NCI-H146 treated with DMSO at 0.1 percent for 48 hours (cell line): ENCODE measurements at regions not wholly inside any gene's neighbourhood (a gene's known extent, or its start where the extent isn't known, plus 50 kb on each side); places are given as distances from the start of the nearest gene placed in this dataset.
"Not testable (repeated sequence)": the region's sequence is repeated elsewhere in the genome, so short reads cannot be mapped to it uniquely, and the experiment has no call there.

Experiments
- DNase-seq: peaks from one replicate; lab custom pipeline; 2025; ENCODE audit not compliant: unreplicated experiment; lab: John Stamatoyannopoulos, UW

DNA sequence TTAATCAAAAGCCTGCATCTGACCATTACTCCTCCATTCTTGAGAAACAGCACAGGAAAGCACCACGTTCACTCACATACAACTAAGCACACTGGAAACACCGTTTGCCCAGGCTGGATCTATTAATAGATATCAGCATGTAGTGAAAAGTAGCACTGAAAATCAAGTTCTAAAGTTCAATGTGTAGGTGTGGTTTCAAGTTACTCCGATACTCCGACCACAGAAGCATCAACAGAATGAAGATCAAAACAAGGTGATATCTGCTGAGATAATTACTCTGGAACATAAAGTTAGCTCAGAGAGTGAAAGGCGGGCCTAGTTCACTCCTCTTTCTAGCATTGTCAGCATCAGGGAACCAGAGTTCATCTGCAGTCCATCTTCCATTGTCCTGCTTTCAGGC is 1367.4 kb upstream of the ACVR2A start:
- DNase-seq, result no peak

DNA sequence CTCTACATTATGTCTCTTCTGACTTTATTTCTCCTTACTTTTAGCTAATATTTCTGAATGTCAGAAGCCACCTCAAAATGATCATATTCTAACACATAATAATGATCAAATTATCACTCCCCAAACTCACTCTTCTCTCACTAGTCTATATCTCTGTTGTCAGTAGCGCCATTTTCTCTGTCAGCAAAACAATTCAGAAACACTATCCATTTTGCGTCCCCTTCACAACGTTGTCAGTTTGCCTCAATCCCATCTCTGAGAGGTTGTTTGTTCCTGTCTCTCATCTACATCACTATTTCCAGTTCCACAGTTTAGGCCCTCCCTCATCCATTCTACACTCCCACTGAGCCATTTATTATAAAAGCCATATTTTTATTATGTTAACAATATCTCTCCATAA is 1376.3 kb upstream of the ACVR2A start:
- no peak for DNase-seq

DNA sequence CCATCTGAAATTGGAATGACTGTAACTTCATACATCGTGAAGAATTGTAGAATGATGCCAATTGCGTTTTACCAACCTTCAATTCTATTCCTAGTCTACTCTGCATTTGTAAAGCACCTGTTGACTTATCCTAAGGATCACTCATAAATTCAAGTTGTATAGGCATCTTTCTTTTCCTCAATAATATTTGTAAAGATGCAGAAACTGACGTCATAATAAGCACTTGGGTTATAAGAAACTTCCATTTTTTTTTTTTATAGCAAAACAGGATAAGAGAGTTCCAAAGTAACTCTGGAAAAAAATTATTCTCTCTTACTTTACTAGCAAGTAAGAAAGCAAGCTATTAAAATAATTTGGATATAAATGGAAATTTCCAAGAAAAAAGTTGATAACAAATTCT is 1377.4 kb upstream of the ACVR2A start:
- DNase-seq, result no peak

DNA sequence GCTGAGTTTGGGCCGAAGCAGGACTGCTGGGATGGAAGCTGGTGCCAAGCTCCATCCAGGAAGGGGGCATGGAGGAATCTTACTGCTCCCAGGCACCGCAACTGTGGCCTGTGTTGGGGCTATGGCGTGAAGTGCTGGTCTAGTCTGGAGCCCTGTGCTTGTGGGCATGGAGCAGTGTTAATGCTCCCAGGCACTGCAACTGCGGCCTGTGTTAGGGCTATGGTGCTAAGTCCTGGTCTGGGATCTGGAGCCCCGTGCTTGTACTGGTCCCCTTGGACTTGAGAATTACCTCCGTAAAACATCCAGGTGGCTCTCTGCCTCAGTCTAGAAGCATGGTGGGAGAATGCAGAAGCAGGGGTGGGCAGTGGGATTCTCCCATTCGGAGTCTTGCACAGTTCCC is 1379.4 kb upstream of the ACVR2A start:
- no peak for DNase-seq

DNA sequence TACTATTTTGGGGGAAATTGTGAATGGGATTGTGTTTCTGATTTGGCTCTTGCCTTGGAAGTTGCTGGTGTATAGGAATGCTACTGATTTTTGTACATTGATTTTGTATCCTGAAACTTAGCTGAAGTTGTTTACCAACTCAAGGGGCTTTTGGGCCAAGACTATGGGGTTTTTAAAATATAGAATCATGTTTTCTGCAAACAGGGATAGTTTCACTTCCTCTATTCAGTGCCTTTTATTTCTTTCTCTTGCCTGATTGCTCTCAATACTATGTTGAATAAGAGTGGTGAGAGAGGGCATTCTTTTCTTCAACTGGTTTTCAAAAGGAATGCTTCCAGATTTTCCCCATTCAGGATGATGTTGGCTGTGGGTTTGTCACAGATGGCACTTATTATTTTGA is 1383.8 kb upstream of the ACVR2A start:
- no peak for DNase-seq

DNA sequence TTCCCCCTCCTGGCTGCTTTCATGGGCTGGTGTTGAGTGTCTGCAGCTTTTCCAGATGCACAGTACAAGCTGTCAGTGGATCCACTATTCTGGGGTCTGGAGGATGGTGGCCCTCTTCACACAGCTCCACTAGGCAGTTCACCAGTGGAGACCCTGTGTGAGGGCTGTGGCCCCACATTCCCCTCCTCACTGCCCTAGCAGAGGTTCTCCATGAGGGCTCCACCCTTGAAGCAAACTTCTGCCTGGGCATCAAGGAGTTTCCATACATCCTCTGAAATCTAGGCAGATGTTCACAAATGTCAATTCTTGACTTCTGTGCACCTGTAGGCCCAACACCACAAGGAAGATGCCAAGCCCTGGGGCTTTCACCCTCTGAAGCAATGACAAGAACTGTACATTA is 1386.2 kb upstream of the ACVR2A start:
- no peak for DNase-seq

DNA sequence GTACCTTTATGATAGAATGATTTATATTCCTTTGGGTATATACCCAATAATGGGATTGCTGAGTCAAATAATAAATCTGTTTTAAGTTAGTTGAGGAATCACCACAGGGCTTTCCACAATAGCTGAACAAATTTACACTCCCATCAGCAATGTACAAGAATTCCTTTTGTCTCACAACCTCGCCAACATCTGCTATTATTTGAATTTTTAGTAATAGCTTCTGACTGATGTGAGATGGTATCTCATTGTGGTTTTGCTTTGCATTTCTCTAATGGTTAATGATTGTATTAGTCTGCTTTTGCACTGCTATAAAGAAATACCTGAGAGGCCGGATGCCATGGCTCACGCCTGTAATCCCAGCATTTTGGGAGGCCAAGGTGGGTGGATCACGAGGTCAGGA is 1387.6 kb upstream of the ACVR2A start:
- no peak for DNase-seq

DNA sequence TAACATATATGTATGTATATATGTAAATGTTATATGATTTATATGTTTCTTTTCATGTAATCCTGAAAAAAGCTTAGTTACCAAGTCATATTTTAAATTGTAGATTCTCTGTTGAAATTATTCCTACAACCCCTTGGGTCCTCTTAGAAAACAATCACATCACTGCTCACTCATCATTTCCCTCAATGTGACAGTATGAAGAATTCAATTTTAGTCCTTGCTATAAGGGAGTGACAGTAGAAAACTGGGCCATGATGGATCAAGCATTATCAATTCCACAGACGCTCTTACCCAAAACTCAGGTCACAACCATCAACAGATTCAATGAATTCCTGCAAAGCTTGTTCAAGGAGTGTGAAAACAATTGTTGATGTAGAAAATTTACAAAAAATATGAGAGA is 1389.5 kb upstream of the ACVR2A start:
- no peak for DNase-seq

DNA sequence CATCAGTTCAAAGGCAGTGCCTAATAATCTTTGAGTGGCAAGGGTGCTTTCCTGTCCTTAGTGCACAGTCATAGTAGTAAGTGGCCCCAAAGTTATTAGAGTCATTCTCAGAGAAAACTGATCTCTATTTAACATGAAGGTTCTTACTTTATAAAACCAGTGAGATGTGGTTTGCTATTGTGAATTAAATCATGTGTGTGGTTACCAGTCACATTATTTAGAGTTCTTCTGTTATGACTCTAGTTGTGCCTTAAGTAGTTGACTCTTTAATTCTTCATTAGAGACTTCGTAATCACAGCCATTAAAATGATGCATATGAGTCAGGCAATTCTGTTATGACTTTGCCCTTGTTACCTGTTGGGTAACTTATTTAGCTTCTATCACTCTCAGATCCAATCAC is 1392.9 kb upstream of the ACVR2A start:
- DNase-seq, result no peak

DNA sequence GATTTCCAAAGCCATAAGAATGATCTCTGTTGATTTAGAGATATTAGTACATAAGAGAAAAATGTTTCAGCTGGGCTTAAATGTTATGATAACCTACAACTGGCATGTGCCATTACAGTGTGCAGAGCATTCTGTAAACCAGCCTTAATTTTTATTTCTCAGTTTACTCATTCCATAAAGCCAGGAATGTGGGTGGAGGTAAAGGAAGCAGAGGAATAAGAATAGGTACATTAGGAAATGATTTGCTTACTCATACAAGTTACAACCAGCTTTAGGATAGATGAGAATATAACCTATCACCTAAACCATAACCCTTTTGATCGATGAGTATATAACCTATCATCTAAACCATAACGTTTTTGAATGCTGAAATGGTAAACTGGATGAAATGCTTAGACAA is 1394.7 kb upstream of the ACVR2A start:
- no peak for DNase-seq

DNA sequence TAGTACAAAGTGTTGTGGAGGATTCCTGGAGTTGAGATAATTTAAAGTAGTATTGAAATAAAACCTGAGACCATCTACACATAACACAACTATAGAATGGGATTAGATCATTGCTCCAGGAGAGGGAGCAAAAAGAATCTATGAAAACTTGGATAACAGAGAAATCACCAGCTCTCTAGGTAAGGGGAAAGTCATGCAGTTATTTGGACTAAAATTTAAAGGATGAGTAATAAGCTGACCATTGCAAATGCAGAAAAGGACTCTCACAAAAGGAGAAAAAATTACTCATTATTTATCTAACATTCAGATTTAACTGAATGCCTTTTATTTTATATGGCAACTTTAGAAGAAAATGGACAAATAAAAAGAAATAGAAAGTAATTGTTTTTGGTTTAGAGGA is 1399.8 kb upstream of the ACVR2A start:
- no peak for DNase-seq

DNA sequence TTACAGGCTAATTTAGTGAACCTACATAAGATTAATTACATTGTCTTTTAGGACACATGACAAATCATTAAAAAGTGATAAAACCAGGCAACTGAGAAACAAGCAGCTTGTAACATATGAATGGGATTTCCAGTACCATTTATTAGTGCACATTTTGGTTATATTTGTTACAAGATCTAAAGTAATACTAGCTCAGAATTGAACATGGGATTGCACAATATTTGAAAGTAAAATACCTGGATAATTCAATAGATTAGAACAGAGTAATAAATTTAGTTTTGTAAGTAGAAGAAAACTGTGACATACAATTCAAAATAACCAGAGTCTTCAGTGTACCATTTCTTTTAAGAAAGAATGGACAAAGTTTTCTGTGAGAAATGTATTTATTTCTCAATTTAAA is 1400.7 kb upstream of the ACVR2A start:
- DNase-seq, result no peak

DNA sequence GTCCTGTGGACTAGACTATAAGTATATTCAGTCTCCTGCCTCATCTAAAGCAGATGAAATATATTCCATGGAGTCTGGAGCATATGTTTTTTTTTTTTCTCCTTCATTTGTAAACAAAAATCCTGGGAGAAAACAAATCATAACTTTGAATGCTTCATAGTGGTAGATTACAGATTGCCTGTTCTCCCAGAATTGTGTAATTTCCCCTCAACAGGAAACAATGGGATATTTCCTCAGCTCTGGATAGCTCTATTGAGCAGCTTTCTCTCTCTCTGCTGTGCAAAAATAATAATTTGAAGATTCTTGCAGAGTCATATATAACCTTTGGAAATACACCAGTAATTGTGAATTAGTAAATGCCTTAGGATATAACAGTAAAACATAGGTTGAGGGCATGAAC is 1406.6 kb upstream of the ACVR2A start:
- DNase-seq, result no peak

DNA sequence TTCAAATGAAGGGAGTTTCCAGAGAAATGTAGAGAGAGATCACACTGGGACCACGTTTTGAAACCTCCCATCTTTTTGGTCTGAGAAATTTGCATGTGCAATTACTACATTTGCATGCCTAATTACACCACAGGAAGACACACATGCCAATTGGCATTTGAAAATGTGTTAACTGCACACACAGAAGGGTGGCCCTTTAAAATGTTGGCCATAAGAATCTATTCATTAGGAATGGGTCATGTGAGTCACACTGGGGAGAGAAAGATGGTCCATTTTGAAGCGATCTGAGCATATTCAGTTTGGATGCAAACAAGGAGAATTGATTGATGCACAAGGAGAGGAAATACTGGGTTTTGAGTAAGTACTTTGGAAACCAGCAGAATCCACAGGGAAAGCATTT is 1407.1 kb upstream of the ACVR2A start:
- DNase-seq, result no peak

DNA sequence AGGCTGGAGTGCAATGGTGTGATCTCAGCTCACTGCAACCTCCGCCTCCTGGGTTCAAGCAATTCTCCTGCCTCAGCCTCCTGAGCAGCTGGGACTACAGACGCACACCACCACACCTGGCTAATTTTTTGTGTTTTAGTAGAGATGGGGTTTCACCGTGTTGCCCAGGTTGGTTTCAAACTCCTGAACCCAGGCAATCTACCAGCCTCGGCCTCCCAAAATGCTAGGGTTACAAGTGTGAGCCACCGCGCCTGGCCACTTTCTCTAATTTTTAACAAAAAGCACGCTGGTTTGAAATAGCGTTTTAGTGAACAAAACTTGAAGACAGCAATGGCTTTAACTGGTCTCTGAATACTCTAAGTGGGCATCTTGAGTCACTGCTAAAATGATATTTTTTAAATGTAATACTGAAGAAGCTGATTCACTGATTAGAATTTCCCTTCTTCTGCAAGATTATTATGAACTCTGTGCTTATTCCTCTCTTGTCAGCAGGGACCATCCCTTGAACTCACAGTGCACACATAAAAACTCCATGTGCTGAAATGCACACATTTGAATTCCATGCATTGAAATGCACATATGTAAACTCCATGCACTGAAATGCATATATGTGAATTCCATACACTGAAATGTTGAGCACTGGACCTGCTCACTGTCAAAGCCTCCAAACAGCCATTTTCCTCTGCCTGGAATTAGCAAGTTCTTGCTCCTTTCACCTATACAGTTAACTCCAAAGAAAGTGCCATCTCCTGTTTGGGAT is 1411.5 kb upstream of the ACVR2A start:
- DNase-seq, result no peak

DNA sequence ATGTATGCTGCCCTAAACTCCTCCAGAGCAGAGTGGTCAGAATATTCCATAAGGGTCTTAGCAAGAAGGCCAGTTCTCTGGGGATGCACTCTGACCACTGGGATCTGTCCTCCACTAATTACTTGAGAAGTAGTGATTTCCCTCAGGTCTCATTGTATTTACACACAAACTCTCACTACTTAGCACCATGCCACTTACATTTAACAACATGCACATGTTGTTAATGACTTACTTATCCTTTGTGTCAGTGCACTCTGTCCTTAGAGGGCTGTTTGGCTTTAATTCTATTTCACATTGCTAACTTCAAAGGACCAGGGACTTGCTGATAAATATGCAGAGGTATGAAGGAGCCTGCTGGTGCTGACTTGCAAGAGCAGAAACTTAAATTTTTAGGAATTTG is 1415.5 kb upstream of the ACVR2A start:
- DNase-seq, result no peak

DNA sequence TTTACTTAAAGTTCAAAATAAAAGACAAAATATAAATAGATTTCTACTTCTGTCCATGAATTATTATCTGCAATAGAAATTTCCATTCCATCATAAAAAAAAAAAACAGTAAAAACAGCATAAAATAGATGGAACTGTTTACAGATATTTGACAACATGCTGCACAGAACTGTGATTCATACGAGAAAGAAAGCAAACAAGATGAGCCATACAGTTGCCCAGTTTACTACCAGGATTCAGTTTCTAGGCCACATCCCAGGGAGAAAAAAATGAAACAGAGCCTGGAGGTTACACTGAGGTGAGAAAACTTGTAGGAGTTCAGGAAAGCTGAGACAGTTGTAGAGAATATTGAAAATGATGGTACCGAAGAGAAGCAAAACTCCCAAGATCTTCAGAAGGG is 1426.9 kb upstream of the ACVR2A start:
- no peak for DNase-seq

DNA sequence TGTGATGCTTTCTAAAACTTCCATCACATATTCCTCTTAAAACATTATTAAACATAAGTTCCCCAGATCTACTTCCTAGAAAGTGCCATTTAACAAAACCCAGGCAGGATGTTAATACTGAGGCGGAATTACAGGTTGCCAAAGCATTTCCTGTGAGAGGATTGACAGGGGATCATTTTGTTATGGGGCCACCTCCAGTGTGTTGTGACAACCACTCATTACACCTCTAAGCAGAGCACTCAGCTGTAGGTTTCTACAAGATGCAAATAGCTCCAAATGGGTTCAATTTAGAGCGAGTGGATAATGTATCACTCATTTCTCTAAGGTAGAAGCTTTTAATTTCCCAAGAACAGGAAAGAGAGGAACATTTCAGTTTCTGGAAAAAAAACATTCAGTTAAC is 1429.5 kb upstream of the ACVR2A start:
- DNase-seq, result no peak

DNA sequence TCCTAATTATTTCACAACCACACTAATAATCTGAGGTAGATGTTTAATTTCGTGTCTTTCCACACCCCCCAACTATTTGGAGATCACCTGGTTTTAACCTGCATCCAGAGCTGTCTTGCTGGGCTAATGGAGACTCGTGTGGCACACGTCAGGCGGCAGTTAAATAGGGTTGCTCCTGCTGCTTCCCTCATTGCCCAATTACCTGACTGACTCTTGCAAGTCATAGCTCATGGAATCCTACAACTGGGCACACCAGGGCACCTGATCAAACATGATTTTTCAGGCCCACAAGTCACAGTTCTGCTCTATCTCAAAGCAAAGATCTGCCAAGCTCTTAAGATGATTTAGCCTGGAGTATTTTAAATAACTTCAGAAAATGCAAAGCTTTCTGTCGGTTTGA is 1430.4 kb upstream of the ACVR2A start:
- no peak for DNase-seq

DNA sequence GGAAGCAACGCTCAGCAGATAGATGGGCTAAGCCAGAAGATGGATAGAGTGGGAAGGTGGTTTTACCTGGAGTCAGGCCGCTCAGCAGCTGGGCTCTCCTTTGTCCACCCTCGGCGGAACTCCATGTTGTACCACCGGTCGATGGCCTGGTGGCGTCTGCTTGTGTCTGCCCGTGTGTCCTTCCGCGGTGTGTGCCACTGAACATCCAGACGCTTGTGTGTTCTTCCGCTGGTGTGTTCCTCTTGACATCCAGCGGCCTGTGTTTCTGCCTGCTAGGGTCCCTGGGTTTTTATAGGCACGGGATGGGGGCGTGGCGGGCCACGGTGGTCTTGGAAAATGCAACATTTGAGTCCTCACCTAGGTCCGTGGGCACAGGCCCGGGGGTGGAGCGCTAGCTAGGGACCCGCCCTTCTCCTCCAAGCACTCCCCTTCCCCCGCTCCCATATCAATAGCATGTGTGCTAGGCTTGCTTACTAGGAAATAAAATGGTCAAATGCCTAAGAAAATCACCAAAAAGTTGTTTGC is 1431.7 kb upstream of the ACVR2A start:
- DNase-seq, result no peak

DNA sequence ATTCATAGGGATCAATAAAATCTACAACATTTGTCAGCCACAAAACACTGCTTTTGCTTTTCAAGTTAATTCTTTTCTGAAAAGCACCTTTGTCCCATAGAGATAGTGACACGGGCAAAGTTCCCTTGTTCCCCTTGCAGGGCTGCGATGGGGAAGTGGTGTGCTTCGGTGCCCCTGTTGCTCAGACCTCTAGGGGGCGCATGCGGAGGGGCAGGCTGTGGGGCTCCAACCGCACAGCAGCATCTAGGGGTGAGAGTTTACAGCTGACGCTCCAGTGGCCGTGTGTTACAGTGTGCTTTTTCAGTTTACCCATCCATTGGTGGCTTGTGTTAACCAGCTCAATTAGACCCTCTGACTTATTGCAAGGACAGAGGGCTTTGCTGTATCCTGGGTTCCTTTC is 1432.2 kb upstream of the ACVR2A start:
- no peak for DNase-seq

DNA sequence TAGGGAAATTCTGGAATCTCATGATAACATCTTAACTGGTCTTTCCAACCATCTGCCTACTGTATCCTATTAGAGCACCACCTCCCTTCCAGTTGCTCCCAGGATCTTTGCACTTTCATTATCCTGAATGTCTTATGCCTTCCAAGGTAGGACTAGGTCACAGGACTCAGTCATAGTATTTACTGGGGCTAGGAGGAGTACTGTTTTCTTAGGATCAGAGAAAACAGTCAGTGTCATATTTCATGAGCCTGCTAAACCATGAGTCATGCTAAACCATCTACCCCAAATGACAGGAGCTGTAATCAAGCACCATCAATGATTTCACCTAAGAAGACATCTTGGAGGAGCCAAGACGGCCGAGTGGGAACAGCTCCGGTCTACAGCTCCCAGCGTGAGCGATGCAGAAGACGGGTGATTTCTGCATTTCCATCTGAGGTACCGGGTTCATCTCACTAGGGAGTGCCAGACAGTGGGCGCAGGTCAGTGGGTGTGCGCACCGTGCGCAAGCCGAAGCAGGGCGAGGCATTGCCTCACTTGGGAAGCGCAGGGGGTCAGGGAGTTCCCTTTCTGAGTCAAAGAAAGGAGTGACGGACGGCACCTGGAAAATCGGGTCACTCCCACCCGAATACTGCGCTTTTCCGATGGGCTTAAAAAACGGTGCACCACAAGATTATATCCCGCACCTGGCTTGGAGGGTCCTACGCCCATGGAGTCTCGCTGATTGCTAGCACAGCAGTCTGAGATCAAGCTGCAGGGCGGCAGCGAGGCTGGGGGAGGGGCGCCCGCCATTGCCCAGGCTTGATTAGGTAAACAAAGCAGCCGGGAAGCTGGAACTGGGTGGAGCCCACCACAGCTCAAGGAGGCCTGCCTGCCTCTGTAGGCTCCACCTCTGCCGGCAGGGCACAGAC is 1439.2 kb upstream of the ACVR2A start:
- DNase-seq, result not testable (repeated sequence)
